H1 (cell line): ENCODE measurements at regions not wholly inside any gene's neighbourhood (a gene's known extent, or its start where the extent isn't known, plus 50 kb on each side); places are given as distances from the start of the nearest gene placed in this dataset.

Experiments
- CTBP2 ChIP-seq: IDR thresholded peaks from 2 replicates; pipeline ENCODE4 v1.7.0; 2011; ENCODE audit warnings: borderline replicate concordance, mild to moderate bottlenecking, moderate library complexity, mixed read lengths, low read length; ENCODE audit not compliant: insufficient read depth, insufficient read length
- GABPA ChIP-seq: IDR thresholded peaks from 2 replicates; pipeline ENCODE4 v1.6.1; 2011; ENCODE audit warnings: mild to moderate bottlenecking, low read length, moderate library complexity, borderline replicate concordance; ENCODE audit not compliant: insufficient read depth
- KDM4A ChIP-seq: IDR thresholded peaks from one replicate; pipeline ENCODE4 v1.7.1; 2012; ENCODE audit warnings: low read depth, mild to moderate bottlenecking, moderate library complexity, low read length, inconsistent platforms; ENCODE audit not compliant: severe bottlenecking
- MAFK ChIP-seq: IDR thresholded peaks from 2 replicates; pipeline ENCODE4 v1.6.1; 2012; ENCODE audit warnings: low read depth, mild to moderate bottlenecking, improper control_type of control experiment, low read length
- POLR2AphosphoS5 ChIP-seq: IDR thresholded peaks from 2 replicates; pipeline ENCODE4 v1.6.1; 2011; ENCODE audit warnings: low read depth, low read length
- SUZ12 ChIP-seq: fragments of 200-600 bp; sonication (generic); IDR thresholded peaks from 2 replicates; pipeline ENCODE4 v1.6.1; 2012; ENCODE audit warnings: mild to moderate bottlenecking, inconsistent platforms, low read length, moderate library complexity, mixed read lengths
- TF ChIP-seq, protein P1 (sequence below): fragments of 300-600 bp; sonication (generic); IDR thresholded peaks from 2 replicates; pipeline ENCODE4 v1.7.1; 2012; ENCODE audit warnings: low read length, moderate library complexity, mild to moderate bottlenecking, inconsistent platforms; ENCODE audit not compliant: insufficient replicate concordance
- TF ChIP-seq, protein P2 (sequence below): IDR thresholded peaks from 2 replicates; pipeline ENCODE4 v1.6.1; 2012; ENCODE audit warnings: inconsistent platforms

DNA sequence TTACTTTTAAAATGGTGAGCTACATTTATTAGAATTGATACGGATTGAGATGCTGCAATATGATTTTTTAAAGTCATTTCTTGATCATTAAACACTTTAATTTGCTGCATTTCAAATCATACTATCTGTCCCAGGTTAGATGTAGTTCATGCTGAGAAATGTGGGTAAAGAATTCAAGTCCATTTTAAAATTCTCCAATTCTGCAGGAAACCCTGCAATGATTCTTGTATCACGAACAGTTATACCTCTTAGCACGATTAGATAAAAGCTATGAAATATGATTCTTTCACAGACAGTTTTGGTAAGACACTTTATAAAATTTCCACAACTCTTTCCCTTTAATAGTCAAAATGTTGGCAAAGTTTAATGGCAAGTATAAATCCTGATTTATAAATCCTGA lies 693.4 kb downstream of the ADGRL2 start (continued):
- TF ChIP-seq, protein P1, sequence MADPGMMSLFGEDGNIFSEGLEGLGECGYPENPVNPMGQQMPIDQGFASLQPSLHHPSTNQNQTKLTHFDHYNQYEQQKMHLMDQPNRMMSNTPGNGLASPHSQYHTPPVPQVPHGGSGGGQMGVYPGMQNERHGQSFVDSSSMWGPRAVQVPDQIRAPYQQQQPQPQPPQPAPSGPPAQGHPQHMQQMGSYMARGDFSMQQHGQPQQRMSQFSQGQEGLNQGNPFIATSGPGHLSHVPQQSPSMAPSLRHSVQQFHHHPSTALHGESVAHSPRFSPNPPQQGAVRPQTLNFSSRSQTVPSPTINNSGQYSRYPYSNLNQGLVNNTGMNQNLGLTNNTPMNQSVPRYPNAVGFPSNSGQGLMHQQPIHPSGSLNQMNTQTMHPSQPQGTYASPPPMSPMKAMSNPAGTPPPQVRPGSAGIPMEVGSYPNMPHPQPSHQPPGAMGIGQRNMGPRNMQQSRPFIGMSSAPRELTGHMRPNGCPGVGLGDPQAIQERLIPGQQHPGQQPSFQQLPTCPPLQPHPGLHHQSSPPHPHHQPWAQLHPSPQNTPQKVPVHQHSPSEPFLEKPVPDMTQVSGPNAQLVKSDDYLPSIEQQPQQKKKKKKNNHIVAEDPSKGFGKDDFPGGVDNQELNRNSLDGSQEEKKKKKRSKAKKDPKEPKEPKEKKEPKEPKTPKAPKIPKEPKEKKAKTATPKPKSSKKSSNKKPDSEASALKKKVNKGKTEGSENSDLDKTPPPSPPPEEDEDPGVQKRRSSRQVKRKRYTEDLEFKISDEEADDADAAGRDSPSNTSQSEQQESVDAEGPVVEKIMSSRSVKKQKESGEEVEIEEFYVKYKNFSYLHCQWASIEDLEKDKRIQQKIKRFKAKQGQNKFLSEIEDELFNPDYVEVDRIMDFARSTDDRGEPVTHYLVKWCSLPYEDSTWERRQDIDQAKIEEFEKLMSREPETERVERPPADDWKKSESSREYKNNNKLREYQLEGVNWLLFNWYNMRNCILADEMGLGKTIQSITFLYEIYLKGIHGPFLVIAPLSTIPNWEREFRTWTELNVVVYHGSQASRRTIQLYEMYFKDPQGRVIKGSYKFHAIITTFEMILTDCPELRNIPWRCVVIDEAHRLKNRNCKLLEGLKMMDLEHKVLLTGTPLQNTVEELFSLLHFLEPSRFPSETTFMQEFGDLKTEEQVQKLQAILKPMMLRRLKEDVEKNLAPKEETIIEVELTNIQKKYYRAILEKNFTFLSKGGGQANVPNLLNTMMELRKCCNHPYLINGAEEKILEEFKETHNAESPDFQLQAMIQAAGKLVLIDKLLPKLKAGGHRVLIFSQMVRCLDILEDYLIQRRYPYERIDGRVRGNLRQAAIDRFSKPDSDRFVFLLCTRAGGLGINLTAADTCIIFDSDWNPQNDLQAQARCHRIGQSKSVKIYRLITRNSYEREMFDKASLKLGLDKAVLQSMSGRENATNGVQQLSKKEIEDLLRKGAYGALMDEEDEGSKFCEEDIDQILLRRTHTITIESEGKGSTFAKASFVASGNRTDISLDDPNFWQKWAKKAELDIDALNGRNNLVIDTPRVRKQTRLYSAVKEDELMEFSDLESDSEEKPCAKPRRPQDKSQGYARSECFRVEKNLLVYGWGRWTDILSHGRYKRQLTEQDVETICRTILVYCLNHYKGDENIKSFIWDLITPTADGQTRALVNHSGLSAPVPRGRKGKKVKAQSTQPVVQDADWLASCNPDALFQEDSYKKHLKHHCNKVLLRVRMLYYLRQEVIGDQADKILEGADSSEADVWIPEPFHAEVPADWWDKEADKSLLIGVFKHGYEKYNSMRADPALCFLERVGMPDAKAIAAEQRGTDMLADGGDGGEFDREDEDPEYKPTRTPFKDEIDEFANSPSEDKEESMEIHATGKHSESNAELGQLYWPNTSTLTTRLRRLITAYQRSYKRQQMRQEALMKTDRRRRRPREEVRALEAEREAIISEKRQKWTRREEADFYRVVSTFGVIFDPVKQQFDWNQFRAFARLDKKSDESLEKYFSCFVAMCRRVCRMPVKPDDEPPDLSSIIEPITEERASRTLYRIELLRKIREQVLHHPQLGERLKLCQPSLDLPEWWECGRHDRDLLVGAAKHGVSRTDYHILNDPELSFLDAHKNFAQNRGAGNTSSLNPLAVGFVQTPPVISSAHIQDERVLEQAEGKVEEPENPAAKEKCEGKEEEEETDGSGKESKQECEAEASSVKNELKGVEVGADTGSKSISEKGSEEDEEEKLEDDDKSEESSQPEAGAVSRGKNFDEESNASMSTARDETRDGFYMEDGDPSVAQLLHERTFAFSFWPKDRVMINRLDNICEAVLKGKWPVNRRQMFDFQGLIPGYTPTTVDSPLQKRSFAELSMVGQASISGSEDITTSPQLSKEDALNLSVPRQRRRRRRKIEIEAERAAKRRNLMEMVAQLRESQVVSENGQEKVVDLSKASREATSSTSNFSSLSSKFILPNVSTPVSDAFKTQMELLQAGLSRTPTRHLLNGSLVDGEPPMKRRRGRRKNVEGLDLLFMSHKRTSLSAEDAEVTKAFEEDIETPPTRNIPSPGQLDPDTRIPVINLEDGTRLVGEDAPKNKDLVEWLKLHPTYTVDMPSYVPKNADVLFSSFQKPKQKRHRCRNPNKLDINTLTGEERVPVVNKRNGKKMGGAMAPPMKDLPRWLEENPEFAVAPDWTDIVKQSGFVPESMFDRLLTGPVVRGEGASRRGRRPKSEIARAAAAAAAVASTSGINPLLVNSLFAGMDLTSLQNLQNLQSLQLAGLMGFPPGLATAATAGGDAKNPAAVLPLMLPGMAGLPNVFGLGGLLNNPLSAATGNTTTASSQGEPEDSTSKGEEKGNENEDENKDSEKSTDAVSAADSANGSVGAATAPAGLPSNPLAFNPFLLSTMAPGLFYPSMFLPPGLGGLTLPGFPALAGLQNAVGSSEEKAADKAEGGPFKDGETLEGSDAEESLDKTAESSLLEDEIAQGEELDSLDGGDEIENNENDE = no peak
- TF ChIP-seq POLR2AphosphoS5 = no peak
- no peak for TF ChIP-seq KDM4A
- TF ChIP-seq, protein P2, sequence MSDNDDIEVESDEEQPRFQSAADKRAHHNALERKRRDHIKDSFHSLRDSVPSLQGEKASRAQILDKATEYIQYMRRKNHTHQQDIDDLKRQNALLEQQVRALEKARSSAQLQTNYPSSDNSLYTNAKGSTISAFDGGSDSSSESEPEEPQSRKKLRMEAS = no peak
- TF ChIP-seq CTBP2 = no peak
- no peak for TF ChIP-seq MAFK
- TF ChIP-seq GABPA = no peak
- TF ChIP-seq SUZ12 = no peak
